Jurkat, Clone E6-1 (cell line): ENCODE measurements at regions not wholly inside any gene's neighbourhood (a gene's known extent, or its start where the extent isn't known, plus 50 kb on each side); places are given as distances from the start of the nearest gene placed in this dataset.

Source experiments
- DNase-seq: peaks from one replicate; pipeline ENCODE4 v3.0.0-alpha.2; 2011; ENCODE audit warnings: low read depth, low spot score
- H3K4me3 ChIP-seq: 2 replicates; pipeline ENCODE4 v1.5.1; 2011; ENCODE audit warnings: mild to moderate bottlenecking, low read length, control low read depth, moderate library complexity

DNA sequence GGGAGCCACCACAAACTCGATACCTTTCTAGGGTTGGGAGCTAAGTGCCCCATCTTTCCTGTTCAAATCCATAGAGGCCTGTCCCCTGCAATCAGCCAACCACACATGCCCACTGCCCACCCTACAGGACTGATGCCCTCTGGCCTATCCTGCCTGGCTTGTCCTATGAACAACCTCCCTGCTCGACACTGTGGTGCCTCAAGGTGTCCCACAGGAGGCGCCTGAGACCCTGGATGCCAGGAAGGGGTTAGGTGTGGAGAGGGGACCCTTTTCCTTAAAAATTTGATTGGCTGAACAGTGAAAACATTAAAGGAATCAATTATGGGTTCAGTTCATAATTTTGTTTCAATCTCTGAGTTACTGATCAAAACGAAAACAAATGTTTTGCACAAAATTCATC lies 97.3 kb upstream of the FZD10 start:
- DNase-seq = no peak
- H3K4me3 ChIP-seq = no peak overlapping the region

DNA sequence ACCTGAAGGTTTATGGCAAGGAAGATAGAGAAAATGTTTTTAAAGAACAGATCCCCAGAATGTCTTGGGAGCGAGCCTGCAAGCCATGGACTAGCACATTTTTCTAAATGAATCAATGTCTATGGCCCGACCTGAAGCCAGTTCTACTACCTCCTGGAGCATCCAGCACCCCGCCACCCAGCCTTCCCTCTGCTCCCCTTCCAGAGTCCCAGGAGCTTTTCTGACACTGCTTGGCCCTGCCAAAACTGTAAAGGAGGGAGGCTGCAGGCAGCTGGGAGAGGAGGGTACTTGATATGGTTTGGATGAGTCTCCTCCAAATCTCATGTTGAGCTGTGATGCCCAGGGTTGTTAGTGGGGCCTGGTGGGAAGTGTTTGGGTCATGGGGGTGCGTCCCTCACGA lies 95.5 kb upstream of the FZD10 start:
- no peak overlapping the region for H3K4me3 ChIP-seq
- no peak for DNase-seq

DNA sequence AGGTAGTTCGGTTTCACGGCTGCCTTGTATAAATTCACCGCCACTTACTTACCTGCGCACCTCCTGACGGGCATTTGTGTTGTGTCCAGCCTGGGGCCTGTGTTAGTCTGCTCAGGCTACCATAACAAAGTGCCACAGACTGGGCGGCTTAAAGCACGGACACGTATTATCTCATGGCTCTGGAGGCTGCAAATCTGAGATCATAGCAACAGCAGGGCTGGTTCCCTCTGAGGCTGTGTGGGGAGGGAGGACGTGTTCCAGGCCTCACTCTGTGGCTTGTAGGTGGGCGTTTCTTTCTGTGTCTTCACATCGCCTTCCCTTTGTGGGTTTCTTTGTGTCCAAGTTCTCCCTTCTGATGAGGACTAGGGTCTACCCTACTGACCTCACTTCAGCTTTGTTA lies 93.5 kb upstream of the FZD10 start:
- no peak for DNase-seq
- H3K4me3 ChIP-seq = no peak overlapping the region

DNA sequence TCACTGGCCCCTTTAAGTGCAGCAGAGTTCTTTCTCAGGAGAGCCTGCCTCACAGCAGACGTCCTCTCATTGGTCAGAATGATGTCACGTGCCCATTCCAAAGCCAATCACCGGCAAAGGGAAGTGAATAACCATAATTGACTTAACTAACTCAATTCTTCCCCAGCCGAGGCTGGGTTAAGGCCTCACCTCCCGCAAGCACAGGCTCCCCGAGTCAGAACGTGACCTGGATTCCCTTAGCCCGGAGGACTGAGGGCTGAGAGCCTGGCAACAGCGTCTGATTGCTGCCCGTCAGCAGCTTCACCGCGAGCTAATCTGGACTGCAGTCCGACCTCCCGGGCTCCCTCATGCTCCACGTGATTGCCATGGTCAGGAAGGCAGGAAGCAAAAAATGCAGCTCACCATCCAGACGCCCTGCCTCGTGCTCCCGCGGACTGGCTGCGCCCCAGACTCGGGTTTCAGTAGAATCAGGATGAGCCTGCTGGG lies 92.1 kb upstream of the FZD10 start:
- DNase-seq = no peak
- no peak overlapping the region for H3K4me3 ChIP-seq

DNA sequence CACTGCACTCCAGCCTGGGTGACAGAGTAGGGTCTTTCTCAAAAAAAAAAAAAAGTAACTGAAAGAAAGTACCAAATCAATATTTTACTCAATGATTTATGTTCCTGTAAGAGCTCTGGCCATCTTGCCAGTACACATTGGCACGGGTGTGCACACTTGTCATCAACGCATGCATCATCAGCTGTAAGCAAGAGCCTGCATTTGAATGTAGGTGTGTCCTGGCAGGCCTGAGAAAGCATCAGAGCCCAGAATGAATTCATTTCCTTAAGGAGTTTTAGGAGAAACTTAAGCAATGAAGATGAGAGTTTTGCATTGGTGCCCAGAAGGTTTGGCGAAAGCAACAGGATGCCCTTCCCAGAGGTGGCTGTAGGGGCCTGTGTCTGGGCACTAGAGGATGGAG lies 88.5 kb upstream of the FZD10 start:
- H3K4me3 ChIP-seq = no peak overlapping the region
- no peak for DNase-seq

DNA sequence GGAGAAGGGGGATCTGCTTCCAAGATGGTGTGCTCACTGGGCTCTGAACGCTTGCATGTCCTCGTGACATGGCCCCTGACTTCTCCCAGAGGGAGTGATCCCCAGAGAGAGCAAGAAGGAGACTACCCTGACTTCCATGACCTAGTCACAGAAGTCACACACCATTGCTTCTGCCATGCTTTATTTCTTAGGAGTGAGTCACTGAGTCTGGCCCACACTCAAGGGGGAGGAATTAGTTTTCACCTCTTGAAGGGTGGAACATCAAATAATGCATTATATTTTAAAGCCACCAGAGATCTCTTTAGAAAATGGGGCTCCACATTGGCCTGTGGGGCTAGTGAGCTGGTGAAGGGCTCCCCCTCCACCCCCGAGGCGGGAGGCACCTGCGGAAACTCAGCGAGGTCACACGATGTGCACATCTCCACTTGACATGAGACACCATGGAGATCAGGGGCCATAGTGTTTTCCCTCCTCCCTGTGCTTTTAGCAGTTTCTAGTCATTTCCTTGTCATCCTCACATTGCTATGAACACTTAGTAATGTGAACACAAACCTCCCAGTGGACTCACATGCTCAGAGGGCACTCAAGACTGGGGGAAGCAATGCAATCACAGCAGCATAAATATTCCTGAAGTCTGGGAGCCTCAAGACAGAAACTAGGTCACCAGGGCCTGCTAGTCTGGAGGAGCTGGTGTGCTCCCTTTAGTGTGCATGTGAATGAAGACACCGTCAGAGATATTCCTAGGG lies 87.4 kb upstream of the FZD10 start:
- no peak for DNase-seq
- no peak overlapping the region for H3K4me3 ChIP-seq

DNA sequence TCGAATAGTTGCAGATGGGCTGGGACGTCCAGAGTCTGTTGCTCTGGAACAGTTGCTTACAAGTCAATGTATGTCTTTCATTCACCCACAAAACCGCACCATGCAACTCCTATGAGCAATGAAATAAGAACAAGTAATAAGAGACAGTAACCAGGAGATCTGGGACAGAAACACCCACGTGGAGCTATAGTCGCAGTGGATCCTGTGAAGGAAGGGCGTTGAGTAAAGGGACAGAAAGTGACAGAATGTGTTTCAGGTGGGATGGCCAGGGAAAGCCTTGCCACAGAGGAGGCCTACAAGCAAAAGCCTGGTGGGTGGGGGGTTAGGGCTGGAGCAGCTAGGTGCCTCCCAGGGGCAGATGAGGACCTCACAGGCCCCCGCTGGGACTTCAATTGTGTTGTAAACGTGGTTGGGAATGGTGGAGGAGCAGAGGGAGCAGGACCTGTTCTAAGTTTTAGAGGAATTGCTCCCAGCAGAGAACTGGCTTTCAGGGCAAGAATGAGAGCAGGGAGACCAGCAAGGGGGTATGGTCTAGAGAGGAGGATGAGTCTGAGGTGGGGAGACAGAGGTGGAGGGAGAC lies 86.7 kb upstream of the FZD10 start:
- H3K4me3 ChIP-seq = no peak overlapping the region
- DNase-seq = no peak

DNA sequence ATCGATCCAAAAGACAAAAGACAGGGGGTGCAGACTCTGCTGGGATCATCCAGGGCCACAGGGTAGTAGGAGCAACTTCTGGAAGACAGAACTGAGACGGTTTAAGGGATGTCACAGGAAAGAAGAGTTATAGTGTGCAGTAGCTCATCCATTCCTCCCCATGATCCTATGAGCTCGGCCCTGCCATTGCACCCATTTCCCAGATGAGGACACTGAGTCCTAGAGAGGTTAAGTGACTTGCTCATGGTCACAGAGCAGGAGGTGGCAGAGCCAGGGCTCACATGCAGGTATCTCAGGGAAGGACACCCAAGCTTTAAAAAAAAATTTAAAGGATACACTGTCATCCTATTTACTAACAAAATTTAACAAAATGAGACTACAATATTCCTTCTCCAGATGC lies 86.1 kb upstream of the FZD10 start:
- H3K4me3 ChIP-seq = no peak overlapping the region
- no peak for DNase-seq

DNA sequence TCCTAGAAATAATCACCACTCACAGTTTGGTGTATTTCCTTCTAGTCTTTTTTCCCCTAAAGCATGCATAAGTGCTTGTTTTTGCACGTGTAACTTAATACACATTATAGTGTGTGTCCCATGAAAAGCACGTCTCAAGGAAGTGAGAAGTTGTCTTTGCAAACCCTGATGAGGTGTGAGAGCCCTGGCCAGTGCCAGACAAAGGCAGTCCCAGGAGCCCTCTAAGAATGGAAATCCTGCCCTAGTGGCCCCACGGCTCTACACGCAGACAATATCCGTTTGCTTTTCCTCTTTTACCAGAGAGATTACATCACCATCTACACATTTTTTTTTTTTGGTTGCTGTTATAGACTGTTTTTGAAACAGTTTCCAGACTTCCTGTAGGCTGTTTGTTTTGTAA lies 85.5 kb upstream of the FZD10 start:
- H3K4me3 ChIP-seq = no peak overlapping the region
- no peak for DNase-seq

DNA sequence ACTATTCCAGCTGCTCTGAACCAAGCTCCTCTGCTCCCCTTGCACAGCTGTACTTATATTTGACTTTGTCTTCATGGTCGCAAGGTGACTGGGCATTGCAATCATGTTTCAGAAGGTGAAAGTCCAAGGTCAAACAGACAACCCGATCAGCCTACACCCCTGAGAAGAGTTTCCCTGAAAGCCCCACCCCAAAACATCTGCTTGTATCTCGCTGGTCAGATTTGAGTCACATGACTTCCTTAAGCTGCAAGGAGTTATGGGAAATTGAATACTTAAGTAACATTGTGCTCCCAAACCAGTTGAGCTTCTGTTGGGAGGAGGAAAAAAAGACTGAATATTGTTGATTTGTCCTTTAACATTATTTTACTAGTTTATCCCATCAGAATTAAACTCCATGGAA lies 83.4 kb upstream of the FZD10 start:
- no peak for DNase-seq
- no peak overlapping the region for H3K4me3 ChIP-seq

DNA sequence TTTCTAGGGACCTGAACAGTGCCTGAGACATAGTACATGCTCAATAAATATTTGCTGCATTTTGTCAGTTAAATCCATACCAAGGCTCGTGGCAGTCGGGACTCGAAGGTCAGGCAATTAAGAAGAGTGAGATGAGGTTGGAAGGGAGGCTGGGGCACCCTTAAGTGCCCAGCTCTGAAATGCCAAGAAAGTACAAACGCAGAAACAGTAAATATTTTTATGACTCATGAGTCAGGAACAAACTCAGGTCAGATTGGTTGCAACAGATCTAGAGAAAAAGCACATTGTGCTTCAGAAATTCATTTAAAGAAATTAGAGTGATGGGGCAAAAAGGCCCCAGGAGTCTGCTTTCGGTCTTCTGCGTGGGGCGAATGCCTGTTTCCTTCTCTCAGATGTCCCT lies 83.0 kb upstream of the FZD10 start:
- DNase-seq = no peak

DNA sequence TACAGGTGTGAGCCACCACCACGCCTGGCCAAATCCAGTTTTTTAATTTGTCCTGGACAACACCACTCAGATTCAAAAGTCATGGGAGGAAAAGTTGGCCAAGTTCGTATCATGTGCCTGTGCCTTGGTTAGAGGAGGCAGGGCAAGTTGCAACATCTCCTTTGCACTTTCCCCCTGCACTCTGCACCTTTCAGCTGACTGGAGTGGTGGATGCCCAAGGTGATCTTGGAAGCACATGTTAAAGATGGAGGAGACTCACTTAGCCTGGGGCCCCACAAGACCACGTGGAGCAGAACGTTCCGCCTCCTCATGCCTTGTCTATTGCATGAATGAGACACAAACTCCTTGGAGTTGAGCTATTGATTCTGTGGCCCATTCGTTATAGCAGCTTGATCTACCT lies 82.1 kb upstream of the FZD10 start:
- DNase-seq = no peak

More for the DNA sequence above, 83.0 kb upstream of the FZD10 start:
- no peak overlapping the region for H3K4me3 ChIP-seq

DNA sequence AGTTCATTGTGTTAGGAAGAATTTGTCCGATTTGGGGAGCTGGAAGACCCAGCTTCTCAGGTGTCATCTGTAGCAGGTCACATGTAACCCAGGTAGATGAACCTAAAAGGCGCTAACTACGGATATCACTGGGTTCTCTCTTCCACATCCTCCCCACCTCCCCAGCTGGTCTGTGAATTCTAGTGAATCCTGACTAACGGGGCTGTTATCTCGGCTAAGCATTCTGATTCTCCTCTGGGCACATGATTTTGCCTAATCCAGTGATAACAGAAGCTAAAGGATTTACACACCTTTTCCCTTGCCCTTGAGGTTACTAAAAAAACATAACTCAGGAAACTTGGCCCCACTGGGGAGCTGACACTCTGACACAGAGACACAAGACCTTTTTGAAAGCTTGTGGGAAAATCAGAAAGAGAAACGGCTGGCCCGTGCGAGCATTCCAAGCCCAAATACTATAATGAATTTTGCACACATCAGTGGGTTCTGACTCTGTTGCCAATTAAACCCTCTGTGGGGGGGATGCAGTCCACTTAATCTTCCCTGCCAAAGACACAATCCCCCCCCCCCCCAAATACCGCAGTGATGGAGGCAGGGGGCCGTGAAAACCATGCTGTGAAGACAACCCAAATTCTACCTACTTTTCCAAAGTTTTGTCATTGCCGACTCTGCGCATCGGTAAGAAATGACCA lies 81.0 kb upstream of the FZD10 start:
- H3K4me3 ChIP-seq = no peak overlapping the region
- no peak for DNase-seq

More for the DNA sequence above, 82.1 kb upstream of the FZD10 start:
- no peak overlapping the region for H3K4me3 ChIP-seq

DNA sequence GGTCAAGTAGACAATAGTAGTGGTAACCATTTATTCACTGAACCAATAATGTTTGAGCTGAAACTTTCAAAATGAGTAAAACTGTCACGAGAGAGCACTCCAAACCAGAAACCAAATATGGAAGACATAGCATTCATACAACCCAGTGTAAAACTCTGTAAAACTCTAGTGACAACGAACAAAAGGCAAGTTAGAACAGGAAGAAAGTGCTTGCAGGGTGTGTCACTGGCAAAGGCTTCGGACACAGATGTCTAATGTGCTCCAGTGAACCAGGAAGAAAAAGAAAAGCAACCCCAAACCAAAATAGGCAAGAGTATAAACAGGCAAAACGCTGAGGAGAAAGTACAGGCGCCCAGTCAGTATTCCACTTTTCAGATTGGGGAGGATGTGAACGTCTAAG lies 79.3 kb upstream of the FZD10 start:
- H3K4me3 ChIP-seq = no peak overlapping the region
- no peak for DNase-seq

DNA sequence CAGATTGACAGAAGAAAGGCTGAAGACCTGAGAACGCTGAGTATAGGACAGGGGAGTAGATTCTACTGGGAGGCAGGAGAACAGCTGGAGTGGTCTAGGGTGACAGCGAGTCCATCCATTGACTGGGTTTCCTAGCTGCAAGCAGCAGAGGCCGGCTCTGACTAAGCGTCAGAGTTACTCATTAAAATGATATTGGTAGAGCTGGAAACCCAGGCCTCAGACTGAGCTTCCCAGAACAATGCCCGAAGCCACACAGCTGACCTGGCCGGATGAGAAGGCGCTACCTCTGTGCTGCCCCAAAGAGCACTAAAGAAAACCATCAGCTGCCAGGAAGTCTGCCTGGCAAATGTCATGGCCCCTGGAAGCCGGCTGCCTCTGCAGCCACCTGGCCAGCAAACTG lies 78.5 kb upstream of the FZD10 start:
- no peak overlapping the region for H3K4me3 ChIP-seq
- no peak for DNase-seq

DNA sequence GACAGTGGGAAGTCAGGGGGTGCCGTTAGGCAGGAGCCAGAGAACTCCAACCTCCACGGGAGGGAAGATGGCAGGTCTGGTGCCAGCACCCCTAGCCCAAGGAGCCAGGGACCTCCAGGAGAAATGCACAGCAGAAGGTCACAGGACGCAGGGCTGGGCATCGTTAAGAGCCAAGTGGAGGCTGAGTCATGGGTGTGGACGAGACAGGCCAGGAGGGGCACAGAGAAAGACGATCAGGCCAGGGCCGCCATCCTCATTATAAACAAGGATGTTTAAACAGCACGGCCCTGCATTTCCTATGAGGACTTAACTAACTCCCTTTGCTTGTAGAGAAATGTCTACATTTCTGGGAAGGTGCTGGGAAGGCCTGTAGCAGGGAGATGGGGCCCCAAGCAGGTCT lies 77.9 kb upstream of the FZD10 start:
- no peak for DNase-seq
- no peak overlapping the region for H3K4me3 ChIP-seq

DNA sequence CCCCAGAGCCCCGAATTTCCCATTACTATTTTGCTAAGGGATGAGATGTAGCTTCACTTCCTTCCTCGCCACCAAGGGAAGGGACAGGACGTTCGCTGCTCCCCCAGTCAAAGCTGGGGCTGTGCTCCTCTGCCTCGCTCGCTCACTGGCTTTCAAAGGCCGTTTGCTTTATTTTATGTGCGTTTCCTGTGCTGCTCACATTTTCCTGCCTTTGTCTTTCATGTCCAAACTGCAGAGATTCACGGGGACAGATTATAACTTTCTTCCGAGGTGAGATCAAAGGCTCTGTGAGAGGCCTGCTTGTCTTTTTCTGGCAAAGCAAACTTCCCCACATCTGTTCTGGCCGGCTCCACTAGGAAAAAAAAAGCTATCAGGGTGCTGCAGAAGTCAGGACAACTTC lies 76.0 kb upstream of the FZD10 start:
- H3K4me3 ChIP-seq = peak overlapping the region; percentile 1
- DNase-seq = peak; percentile 92

DNA sequence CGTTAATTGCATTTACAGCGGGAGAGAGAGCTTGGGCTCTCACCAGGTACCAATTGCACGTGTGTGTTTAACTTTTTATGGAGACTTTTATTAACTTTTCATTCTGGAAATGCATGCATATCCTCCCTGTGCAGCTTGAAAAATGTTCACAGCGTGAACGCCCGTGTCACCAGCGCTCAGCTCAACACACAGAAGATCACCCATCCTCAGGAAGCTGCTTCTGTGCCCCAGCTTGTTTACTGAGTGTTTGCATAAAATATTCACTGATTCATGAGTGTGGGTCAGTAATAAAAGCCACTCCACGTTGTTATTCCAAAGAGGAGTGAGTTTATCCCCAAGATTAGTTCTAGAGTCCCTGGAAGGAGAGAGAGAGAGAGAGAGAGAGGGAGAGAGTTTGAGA lies 75.5 kb upstream of the FZD10 start:
- peak; percentile 5 for DNase-seq
- H3K4me3 ChIP-seq = peak overlapping the region; percentile 1

DNA sequence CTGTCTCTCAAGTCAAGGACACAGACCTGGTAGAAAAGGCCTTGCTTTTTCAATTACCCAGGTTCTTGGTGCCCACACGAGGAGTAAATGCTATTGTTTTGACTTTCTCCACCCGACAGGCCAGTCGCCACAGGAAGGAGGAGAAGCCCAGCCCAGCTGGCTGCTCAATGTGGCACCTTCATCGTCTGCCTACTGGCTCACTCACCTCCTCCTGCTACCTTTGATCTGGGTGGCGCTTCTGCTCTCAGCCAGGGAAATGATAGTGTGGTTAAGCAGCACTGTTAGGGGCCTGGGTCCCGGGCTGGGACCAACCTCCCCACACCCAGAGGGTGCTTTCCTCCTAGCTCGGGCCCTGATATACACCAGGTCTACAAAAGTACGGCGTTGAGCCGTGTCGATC lies 75.0 kb upstream of the FZD10 start:
- peak overlapping the region; percentile 1 for H3K4me3 ChIP-seq
- peak; percentile 62 for DNase-seq

DNA sequence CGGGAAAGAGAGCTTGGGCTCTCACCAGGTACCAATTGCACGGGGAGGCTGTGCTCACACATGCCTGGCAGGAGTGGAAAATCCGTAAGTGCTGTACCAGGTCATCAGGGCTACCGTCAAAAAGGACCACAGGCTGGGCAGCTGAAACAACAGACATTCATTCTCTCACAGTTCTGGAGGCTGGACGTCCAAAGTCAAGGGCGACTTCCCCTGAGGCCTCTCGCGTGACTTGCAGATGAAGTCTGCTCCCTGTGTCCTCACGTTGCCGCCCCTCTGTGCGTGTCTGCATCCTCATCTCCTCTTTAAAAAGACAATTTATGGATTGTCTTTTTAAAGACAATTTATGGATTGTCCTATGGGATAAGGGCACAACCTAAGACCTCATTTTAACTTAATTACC lies 73.8 kb upstream of the FZD10 start:
- DNase-seq = no peak
- no peak overlapping the region for H3K4me3 ChIP-seq

DNA sequence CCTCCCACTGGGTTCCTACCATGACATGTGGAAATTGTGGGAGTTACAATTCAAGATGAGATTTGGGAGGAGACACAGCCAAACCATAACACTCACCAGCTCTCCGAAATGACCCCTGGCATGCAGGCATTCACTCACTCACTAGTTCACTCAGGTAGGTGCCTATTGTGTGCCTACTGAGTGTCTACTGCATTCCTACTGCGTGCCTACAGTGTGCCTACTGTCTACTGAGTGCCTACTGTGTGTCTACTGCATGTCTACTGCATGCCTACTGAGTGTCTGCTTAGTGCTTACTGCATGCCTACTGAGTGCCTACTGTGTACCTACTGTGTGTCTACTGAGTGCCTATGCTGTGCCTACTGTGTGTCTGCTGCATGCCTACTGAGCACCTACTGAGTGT lies 71.7 kb upstream of the FZD10 start:
- H3K4me3 ChIP-seq = no peak overlapping the region
- DNase-seq = no peak
